A673 (cell line): ENCODE measurements at regions not wholly inside any gene's neighbourhood (a gene's known extent, or its start where the extent isn't known, plus 50 kb on each side); places are given as distances from the start of the nearest gene placed in this dataset.

Experiments
- BruUV-seq: library from RNA; stranded (reverse); fragments of 400-500 nt; replicated peaks from 2 replicates; lab custom pipeline; 2021; lab: Mats Ljungman, UMichigan
- CTCF ChIA-PET: fragments of 300-600 bp; sonication (Branson Sonifier 250); formaldehyde crosslinking; loops from one replicate; lab custom pipeline; 2022; ENCODE audit warnings: antibody characterized with exemption; lab: Charles Lee
- POLR2A ChIA-PET: fragments of 300-600 bp; sonication (Branson Sonifier 250); formaldehyde crosslinking; loops from one replicate; lab custom pipeline; 2022; ENCODE audit warnings: antibody characterized with exemption; ENCODE audit not compliant: low non-redundant PET; lab: Charles Lee
- DNase-seq: peaks from one replicate; pipeline ENCODE4 v3.0.0-alpha.2; 2015; ENCODE audit warnings: low spot score
- H3K27ac ChIP-seq: fragments of 200-600 bp; sonication (generic); 2 replicates; pipeline ENCODE4 v1.5.1; 2016; ENCODE audit warnings: mixed run types, low read depth, mild to moderate bottlenecking, mixed read lengths, antibody characterized with exemption, low read length; ENCODE audit not compliant: poor library complexity, severe bottlenecking
- H3K27me3 ChIP-seq: fragments of 200-600 bp; sonication (generic); replicated peaks from 2 replicates; pipeline ENCODE4 v1.6.1; 2017; ENCODE audit warnings: mixed run types, low read depth, mild to moderate bottlenecking, mixed read lengths, antibody characterized with exemption, low read length; ENCODE audit not compliant: insufficient read depth, poor library complexity
- H3K36me3 ChIP-seq: fragments of 200-600 bp; sonication (generic); 2 replicates; pipeline ENCODE4 v1.6.1; 2016; ENCODE audit warnings: mixed run types, mild to moderate bottlenecking, mixed read lengths, antibody characterized with exemption, low read length; ENCODE audit not compliant: insufficient read depth, poor library complexity, severe bottlenecking
- H3K4me1 ChIP-seq: fragments of 200-600 bp; sonication (generic); 2 replicates; pipeline ENCODE4 v1.6.1; 2017; ENCODE audit warnings: mixed run types, mild to moderate bottlenecking, mixed read lengths, antibody characterized with exemption, low read length; ENCODE audit not compliant: insufficient read depth, poor library complexity, severe bottlenecking
- H3K4me3 ChIP-seq: fragments of 200-600 bp; sonication (generic); 2 replicates; pipeline ENCODE4 v1.5.1; 2016; ENCODE audit warnings: low read depth, mixed run types, mild to moderate bottlenecking, mixed read lengths, low read length; ENCODE audit not compliant: poor library complexity, severe bottlenecking
- H3K9me3 ChIP-seq: fragments of 200-600 bp; sonication (generic); 2 replicates; pipeline ENCODE4 v1.6.1; 2016; ENCODE audit warnings: mixed run types, low read depth, mild to moderate bottlenecking, mixed read lengths, antibody characterized with exemption, low read length; ENCODE audit not compliant: poor library complexity, severe bottlenecking
- EZH2 ChIP-seq: fragments of 200-600 bp; sonication (generic); IDR thresholded peaks from 2 replicates; pipeline ENCODE4 v1.6.1; 2017; ENCODE audit warnings: borderline replicate concordance, low read depth, mild to moderate bottlenecking, mixed read lengths, antibody characterized with exemption, low read length; ENCODE audit not compliant: poor library complexity, severe bottlenecking
- intact Hi-C: fragments of 100-400 bp; cut with micrococcal nuclease; formaldehyde crosslinking; loops from one replicate; pipeline ENCODE4 v1.10.0; 2022; ENCODE audit not compliant: unreplicated experiment
- TF ChIP-seq, protein P1 (sequence below): fragments of 300-800, 200-600 bp; sonication (generic); conservative IDR thresholded peaks from 2 replicates; pipeline ENCODE4 v1.5.1; 2017; ENCODE audit warnings: low read depth, mild to moderate bottlenecking, antibody characterized with exemption, low read length, moderate library complexity, mixed read lengths

- Histone ChIP-seq H3K36me3 (no peaks in the 10 kb centered on the region), H3K27me3 (no peaks in the 10 kb centered on the region), H3K4me1 (no peaks in the 10 kb centered on the region), H3K4me3 (no peak overlapping the region), H3K27ac (no peak overlapping the region), H3K9me3 (no peaks in the 10 kb centered on the region)
- POLR2A ChIA-PET: no interaction called here
- DNase-seq: no peak
- no TSS peak for BruUV-seq
- CTCF ChIA-PET: interaction anchor here (0.6 kb wide), 1 partner anchor 277 kb away, joined by 3 read pairs; no protein-coding TSS in a partner anchor
- intact Hi-C loops: no loop called here
- TF ChIP-seq EZH2: no peak
- TF ChIP-seq, protein P1, sequence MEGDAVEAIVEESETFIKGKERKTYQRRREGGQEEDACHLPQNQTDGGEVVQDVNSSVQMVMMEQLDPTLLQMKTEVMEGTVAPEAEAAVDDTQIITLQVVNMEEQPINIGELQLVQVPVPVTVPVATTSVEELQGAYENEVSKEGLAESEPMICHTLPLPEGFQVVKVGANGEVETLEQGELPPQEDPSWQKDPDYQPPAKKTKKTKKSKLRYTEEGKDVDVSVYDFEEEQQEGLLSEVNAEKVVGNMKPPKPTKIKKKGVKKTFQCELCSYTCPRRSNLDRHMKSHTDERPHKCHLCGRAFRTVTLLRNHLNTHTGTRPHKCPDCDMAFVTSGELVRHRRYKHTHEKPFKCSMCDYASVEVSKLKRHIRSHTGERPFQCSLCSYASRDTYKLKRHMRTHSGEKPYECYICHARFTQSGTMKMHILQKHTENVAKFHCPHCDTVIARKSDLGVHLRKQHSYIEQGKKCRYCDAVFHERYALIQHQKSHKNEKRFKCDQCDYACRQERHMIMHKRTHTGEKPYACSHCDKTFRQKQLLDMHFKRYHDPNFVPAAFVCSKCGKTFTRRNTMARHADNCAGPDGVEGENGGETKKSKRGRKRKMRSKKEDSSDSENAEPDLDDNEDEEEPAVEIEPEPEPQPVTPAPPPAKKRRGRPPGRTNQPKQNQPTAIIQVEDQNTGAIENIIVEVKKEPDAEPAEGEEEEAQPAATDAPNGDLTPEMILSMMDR: no peak
These were observed 396.2 kb upstream of the RAG2 start for GRCh38 chr11:36994208-36994607.

DNA sequence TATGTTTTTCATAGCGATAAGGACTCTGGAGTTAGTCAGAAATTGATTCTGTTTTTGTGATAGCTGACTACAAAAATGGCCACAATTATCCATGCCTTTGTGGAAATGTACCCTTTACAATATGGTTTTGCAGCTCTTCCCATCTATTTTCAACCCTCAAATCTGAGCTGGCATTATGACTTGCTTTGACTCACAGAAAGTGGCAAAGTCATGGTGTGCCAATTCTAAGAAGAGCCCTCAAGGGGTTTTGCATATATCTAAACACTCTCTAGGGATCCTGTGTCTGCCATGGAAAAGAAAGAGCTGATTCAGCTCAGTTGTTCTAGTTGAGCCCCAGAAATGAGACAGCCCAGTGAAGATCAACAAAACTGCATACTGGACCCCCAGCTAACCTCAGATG is 390.5 kb upstream of the RAG2 start:
- no peak overlapping the region for H3K27ac ChIP-seq
- no peaks in the 10 kb centered on the region for H3K36me3 ChIP-seq
- H3K4me1 ChIP-seq: no peaks in the 10 kb centered on the region
- peak; percentile 54 for DNase-seq
- intact Hi-C loops: no loop called here
- H3K9me3 ChIP-seq: peaks cover 20% of the 10 kb centered on the region
- CTCF ChIA-PET: no interaction called here
- BruUV-seq: no TSS peak
- no peaks in the 10 kb centered on the region for H3K27me3 ChIP-seq
- TF ChIP-seq, protein P1: no peak
- no peak for TF ChIP-seq EZH2
- POLR2A ChIA-PET: no interaction called here
- no peak overlapping the region for H3K4me3 ChIP-seq

- no peaks in the 10 kb centered on the region for H3K4me1 ChIP-seq
- TF ChIP-seq, protein P1: no peak
- no peak for TF ChIP-seq EZH2
- no TSS peak for BruUV-seq
- ChIA-PET POLR2A (no interaction called here), CTCF (no interaction called here)
- DNase-seq: no peak
- no peaks in the 10 kb centered on the region for H3K27me3 ChIP-seq
- intact Hi-C loops: no loop called here
- no peak overlapping the region for H3K4me3 ChIP-seq
- H3K27ac ChIP-seq: no peak overlapping the region
- no peaks in the 10 kb centered on the region for H3K36me3 ChIP-seq
- H3K9me3 ChIP-seq: peaks cover 33% of the 10 kb centered on the region
These were observed 387.5 kb upstream of the RAG2 start for GRCh38 chr11:36985562-36985961.
